Karpas-422 (cell line): ENCODE measurements at regions not wholly inside any gene's neighbourhood (a gene's known extent, or its start where the extent isn't known, plus 50 kb on each side); places are given as distances from the start of the nearest gene placed in this dataset.

ENCODE experiments used
- DNase-seq: peaks from one replicate; pipeline ENCODE4 v3.0.0-alpha.2; 2015
- H2AFZ ChIP-seq: fragments of 200-600 bp; sonication (generic); 2 replicates; pipeline ENCODE4 v1.6.1; 2014; ENCODE audit warnings: antibody characterized with exemption, low read length, mixed read lengths
- H3K27ac ChIP-seq: fragments of 200-600 bp; sonication (generic); 2 replicates; pipeline ENCODE4 v1.5.1; 2014; ENCODE audit warnings: mild to moderate bottlenecking, low read length, moderate library complexity
- H3K27me3 ChIP-seq: fragments of 200-600 bp; sonication (generic); 2 replicates; pipeline ENCODE4 v1.6.1; 2014; ENCODE audit warnings: low read length, mixed read lengths
- H3K36me3 ChIP-seq: fragments of 200-600 bp; sonication (generic); 2 replicates; pipeline ENCODE4 v1.6.1; 2014; ENCODE audit warnings: low read length, mixed read lengths; ENCODE audit not compliant: insufficient read depth
- H3K4me1 ChIP-seq: fragments of 200-600 bp; sonication (generic); 2 replicates; pipeline ENCODE4 v1.6.1; 2014; ENCODE audit warnings: mild to moderate bottlenecking, low read length, mixed read lengths
- H3K4me2 ChIP-seq: fragments of 200-600 bp; sonication (generic); 2 replicates; pipeline ENCODE4 v1.6.1; 2014; ENCODE audit warnings: low read length, low read depth, mild to moderate bottlenecking; ENCODE audit not compliant: poor library complexity, severe bottlenecking
- H3K4me3 ChIP-seq: fragments of 200-600 bp; sonication (generic); 2 replicates; pipeline ENCODE4 v1.5.1; 2014; ENCODE audit warnings: mild to moderate bottlenecking, antibody characterized with exemption, low read length, mixed read lengths
- H3K79me2 ChIP-seq: fragments of 200-600 bp; sonication (generic); 2 replicates; pipeline ENCODE4 v1.6.1; 2014; ENCODE audit warnings: mild to moderate bottlenecking, low read length, mixed read lengths
- H3K9ac ChIP-seq: fragments of 200-600 bp; sonication (generic); 2 replicates; pipeline ENCODE4 v1.6.0; 2014; ENCODE audit warnings: low read length
- H3K9me2 ChIP-seq: fragments of 200-600 bp; sonication (generic), shearing (Covaris generic); replicated peaks from 2 replicates; pipeline ENCODE4 v1.6.0; 2014; ENCODE audit warnings: mild to moderate bottlenecking, low read length, moderate library complexity; ENCODE audit not compliant: insufficient read depth
- H3K9me3 ChIP-seq: fragments of 300-700, 200-600 bp; sonication (generic); 2 replicates; pipeline ENCODE4 v1.6.1; 2014; ENCODE audit warnings: low read length, mixed read lengths
- H4K20me1 ChIP-seq: fragments of 200-600 bp; sonication (generic); 2 replicates; pipeline ENCODE4 v1.6.1; 2014; ENCODE audit warnings: mild to moderate bottlenecking, antibody characterized with exemption, low read length, low read depth; ENCODE audit not compliant: insufficient read depth

DNA sequence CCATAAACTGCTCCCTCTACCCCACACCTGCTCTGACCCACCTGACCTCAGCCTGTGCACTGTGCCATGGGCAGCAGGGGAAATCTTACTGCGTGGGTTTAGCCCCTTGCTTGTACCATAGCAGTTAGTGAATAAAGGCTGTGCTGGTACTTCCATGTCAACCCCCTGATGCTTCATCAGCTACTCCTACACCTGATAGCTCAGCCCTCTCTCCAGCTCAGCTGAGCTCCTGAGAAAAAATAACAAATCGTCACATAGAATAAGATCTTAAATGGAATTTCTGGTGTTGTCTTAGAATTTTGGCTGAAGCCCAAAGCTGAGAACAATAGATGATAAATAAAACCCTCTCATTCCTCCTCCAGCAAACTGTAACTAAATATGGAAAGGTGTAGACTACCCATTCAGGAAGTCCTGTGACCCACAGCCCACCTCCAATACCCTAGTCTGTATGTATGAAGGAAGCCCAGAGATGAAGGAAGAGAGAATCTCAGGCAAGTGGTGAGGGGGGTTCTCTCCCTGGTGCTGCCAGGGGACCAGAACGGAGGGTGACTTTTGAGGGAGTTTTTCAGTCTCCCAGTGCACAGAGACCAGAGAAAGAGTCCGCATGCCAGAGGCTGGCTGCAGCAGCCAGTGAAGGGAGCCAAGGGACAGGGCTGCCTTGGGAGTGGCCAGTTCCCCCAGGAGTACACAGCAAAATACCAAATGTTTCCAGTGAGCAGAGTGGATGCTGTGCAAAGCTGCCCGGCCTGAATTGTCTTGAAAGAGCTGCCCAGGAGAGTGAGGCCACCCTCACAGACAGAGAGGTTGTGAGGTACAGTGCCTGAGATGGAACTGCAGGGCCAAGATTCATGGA is 227.3 kb downstream of the QDPR start:
- Histone ChIP-seq H3K27me3 (no peaks in the 10 kb centered on the region), H3K9ac (no peak overlapping the region), H2AFZ (no peak overlapping the region), H3K9me2 (no peaks in the 10 kb centered on the region), H3K4me3 (no peak overlapping the region), H3K4me1 (no peaks in the 10 kb centered on the region), H3K79me2 (no peaks in the 10 kb centered on the region), H3K9me3 (no peaks in the 10 kb centered on the region), H3K36me3 (no peaks in the 10 kb centered on the region), H4K20me1 (no peaks in the 10 kb centered on the region), H3K27ac (no peak overlapping the region), H3K4me2 (no peak overlapping the region)
- no peak for DNase-seq

DNA sequence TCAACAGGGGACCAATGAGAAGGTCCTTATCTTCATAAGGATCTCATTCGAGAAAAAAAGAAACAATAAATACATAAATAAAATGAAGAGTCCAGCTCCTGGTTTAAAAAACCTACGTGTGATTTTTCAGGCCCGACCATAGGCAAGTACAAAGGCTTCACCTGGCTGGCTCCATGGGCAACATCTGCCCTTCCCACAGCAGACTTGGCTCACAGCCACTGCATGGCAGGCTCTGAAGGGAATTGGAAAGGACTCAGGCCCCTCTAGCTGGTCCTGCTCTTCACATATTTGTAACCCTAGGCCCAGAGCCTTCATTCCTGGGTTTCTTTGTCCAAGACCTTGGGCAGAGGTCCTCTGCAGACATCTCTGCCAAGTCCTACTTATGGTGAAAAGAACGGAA is 228.1 kb downstream of the QDPR start:
- Histone ChIP-seq H3K36me3 (no peaks in the 10 kb centered on the region), H3K27ac (no peak overlapping the region), H3K4me2 (no peak overlapping the region), H3K79me2 (no peaks in the 10 kb centered on the region), H3K9me2 (no peaks in the 10 kb centered on the region), H2AFZ (no peak overlapping the region), H3K27me3 (no peaks in the 10 kb centered on the region), H3K4me3 (no peak overlapping the region), H3K4me1 (no peaks in the 10 kb centered on the region), H4K20me1 (no peaks in the 10 kb centered on the region), H3K9me3 (no peaks in the 10 kb centered on the region), H3K9ac (no peak overlapping the region)
- no peak for DNase-seq

GRCh38 chr4:17283251-17283650 is 228.6 kb downstream of the QDPR start:
- Histone ChIP-seq H3K9me2 (no peaks in the 10 kb centered on the region), H3K79me2 (no peaks in the 10 kb centered on the region), H3K9me3 (no peaks in the 10 kb centered on the region), H3K4me3 (no peak overlapping the region), H4K20me1 (no peaks in the 10 kb centered on the region), H2AFZ (no peak overlapping the region), H3K9ac (no peak overlapping the region), H3K27ac (no peak overlapping the region), H3K4me1 (no peaks in the 10 kb centered on the region), H3K36me3 (no peaks in the 10 kb centered on the region), H3K27me3 (no peaks in the 10 kb centered on the region), H3K4me2 (no peak overlapping the region)
- DNase-seq: no peak

DNA sequence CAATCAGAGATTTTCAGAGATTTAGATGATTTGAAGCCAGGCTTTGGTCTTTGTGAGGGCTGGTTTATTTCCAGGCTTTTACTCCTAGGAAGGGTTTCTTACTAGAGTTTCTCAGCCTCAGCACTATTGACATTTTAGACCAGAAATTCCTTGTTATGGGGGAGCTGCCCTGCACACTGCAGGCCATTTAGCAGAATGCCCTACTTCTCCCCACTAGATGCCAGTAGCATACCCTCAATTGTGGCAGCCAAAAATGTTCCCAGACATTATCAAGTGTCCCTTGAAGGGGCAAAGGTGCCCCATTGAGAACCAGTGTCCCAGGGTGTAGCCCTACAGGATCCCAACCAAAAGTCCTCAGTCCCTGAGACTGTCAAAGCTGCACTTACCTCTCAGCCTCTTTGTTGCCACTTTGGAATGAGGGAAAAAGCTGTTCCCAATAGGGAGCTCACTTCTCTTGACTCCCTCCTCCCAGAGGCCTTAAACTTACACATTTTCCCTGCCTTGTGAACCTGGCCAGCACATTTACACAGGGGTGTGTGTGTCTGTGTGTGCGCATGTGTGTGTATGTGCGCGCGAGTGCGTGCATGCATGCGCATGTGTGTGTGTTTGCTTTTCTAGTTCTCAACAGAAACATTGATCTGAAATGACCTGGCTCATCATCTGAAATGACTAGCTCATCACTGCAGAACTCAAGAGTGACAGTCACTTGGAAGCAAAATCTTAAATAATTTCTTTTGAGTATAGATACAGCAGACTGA is 231.4 kb downstream of the QDPR start:
- Histone ChIP-seq H3K9me3 (no peaks in the 10 kb centered on the region), H2AFZ (no peak overlapping the region), H3K9me2 (no peaks in the 10 kb centered on the region), H3K4me1 (no peaks in the 10 kb centered on the region), H3K79me2 (no peaks in the 10 kb centered on the region), H3K4me3 (no peak overlapping the region), H3K27me3 (no peaks in the 10 kb centered on the region), H3K36me3 (no peaks in the 10 kb centered on the region), H3K4me2 (no peak overlapping the region), H3K9ac (no peak overlapping the region), H4K20me1 (no peaks in the 10 kb centered on the region), H3K27ac (no peak overlapping the region)
- DNase-seq: no peak

DNA sequence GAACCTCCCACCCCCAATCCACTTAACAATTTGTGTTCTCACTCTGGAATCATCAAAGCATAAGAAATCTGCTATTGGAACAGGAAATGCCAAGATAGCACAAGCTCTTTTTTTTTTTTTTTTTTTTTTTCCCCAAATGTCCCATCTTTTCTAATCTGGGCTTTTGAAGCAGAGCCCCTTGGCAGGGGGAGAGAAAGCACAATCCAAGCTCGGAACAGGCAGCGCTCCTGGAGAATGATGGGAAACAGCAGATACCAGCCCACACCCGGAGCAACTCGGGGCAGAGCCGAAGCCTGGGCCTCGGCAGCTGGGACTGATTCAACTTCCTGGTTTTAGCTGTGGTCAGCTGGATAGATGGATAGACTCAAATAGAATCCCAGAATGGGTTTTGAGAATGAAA is 235.1 kb downstream of the QDPR start:
- H2AFZ ChIP-seq: no peak overlapping the region
- no peak overlapping the region for H3K27ac ChIP-seq
- no peaks in the 10 kb centered on the region for H3K4me1 ChIP-seq
- no peak overlapping the region for H3K4me3 ChIP-seq
- peak; percentile 27 for DNase-seq
- no peaks in the 10 kb centered on the region for H3K9me3 ChIP-seq
- H3K4me2 ChIP-seq: no peak overlapping the region
- H3K27me3 ChIP-seq: no peaks in the 10 kb centered on the region
- no peak overlapping the region for H3K9ac ChIP-seq
- H3K36me3 ChIP-seq: no peaks in the 10 kb centered on the region
- H3K79me2 ChIP-seq: no peaks in the 10 kb centered on the region
- H3K9me2 ChIP-seq: no peaks in the 10 kb centered on the region
- H4K20me1 ChIP-seq: no peaks in the 10 kb centered on the region

GRCh38 chr4:17275836-17276235 is 236.1 kb downstream of the QDPR start:
- Histone ChIP-seq H3K36me3 (no peaks in the 10 kb centered on the region), H3K4me1 (no peaks in the 10 kb centered on the region), H3K9me3 (no peaks in the 10 kb centered on the region), H3K27me3 (no peaks in the 10 kb centered on the region), H3K27ac (no peak overlapping the region), H3K4me2 (no peak overlapping the region), H3K79me2 (no peaks in the 10 kb centered on the region), H2AFZ (no peak overlapping the region), H3K9ac (no peak overlapping the region), H3K4me3 (no peak overlapping the region), H3K9me2 (no peaks in the 10 kb centered on the region), H4K20me1 (no peaks in the 10 kb centered on the region)
- peak; percentile 25 for DNase-seq

- H3K4me1 ChIP-seq: no peaks in the 10 kb centered on the region
- H4K20me1 ChIP-seq: no peaks in the 10 kb centered on the region
- no peak overlapping the region for H3K4me3 ChIP-seq
- no peaks in the 10 kb centered on the region for H3K27me3 ChIP-seq
- no peak overlapping the region for H3K9ac ChIP-seq
- H3K9me3 ChIP-seq: no peaks in the 10 kb centered on the region
- no peak overlapping the region for H3K4me2 ChIP-seq
- H3K9me2 ChIP-seq: no peaks in the 10 kb centered on the region
- H3K27ac ChIP-seq: no peak overlapping the region
- peak; percentile 11 for DNase-seq
- no peaks in the 10 kb centered on the region for H3K36me3 ChIP-seq
- H2AFZ ChIP-seq: no peak overlapping the region
- H3K79me2 ChIP-seq: no peaks in the 10 kb centered on the region
These were observed 238.8 kb downstream of the QDPR start for GRCh38 chr4:17273047-17273446.

DNA sequence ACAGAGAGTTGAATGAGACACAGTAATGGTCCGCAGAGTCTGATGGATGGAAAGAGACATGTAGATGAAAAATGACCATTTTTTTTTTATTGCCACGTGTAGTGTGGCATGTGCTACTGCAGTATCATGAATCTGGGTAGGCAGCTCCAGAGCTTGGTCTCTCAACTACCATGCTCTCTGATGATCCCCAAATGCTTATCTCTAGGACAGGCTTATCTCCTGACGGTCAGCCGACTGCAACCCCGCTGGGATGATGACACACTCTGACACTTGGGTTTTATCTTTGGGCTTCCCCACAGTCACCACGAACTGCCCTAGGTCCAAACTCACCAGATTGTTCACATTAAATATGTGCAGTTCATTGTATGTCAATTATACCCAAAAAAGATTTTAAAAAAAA is 239.7 kb downstream of the QDPR start:
- H2AFZ ChIP-seq: no peak overlapping the region
- H3K9me3 ChIP-seq: no peaks in the 10 kb centered on the region
- peak; percentile 27 for DNase-seq
- no peak overlapping the region for H3K4me2 ChIP-seq
- H4K20me1 ChIP-seq: no peaks in the 10 kb centered on the region
- H3K79me2 ChIP-seq: no peaks in the 10 kb centered on the region
- H3K36me3 ChIP-seq: no peaks in the 10 kb centered on the region
- no peaks in the 10 kb centered on the region for H3K27me3 ChIP-seq
- H3K27ac ChIP-seq: no peak overlapping the region
- H3K4me3 ChIP-seq: no peak overlapping the region
- H3K9ac ChIP-seq: no peak overlapping the region
- no peaks in the 10 kb centered on the region for H3K9me2 ChIP-seq
- H3K4me1 ChIP-seq: no peaks in the 10 kb centered on the region
